DMS 273 (cell line): ENCODE measurements at regions not wholly inside any gene's neighbourhood (a gene's known extent, or its start where the extent isn't known, plus 50 kb on each side); places are given as distances from the start of the nearest gene placed in this dataset.
A peak's percentile ranks its signal among the peaks of the same experiment; 100 is the strongest.
"Not testable (repeated sequence)": the region's sequence is repeated elsewhere in the genome, so short reads cannot be mapped to it uniquely, and the experiment has no call there.

Source experiments
- DNase-seq: peaks from one replicate; lab custom pipeline; 2025; ENCODE audit not compliant: unreplicated experiment; lab: John Stamatoyannopoulos, UW

- no peak for DNase-seq
Observed at GRCh38 chr2:13158466-13158865, 441.7 kb downstream of the TRIB2 start.

GRCh38 chr2:13180729-13181128 is 464.0 kb downstream of the TRIB2 start:
- DNase-seq, result no peak

GRCh38 chr2:13193075-13193474 is 476.3 kb downstream of the TRIB2 start:
- DNase-seq, result no peak

- DNase-seq, result peak; percentile 51
Observed at GRCh38 chr2:13193900-13194299, 477.2 kb downstream of the TRIB2 start.

- no peak for DNase-seq
Observed at GRCh38 chr2:13195270-13195669, 478.5 kb downstream of the TRIB2 start.

GRCh38 chr2:13197248-13197647 is 480.5 kb downstream of the TRIB2 start:
- no peak for DNase-seq

- peak; percentile 1 for DNase-seq
Observed at GRCh38 chr2:13201924-13202323, 485.2 kb downstream of the TRIB2 start.

- DNase-seq, result no peak
Observed at GRCh38 chr2:13212115-13212514, 495.4 kb downstream of the TRIB2 start.

- no peak for DNase-seq
Observed at GRCh38 chr2:13218205-13218604, 501.5 kb downstream of the TRIB2 start.

GRCh38 chr2:13227578-13227977 is 510.8 kb downstream of the TRIB2 start:
- DNase-seq, result peak; percentile 49

- DNase-seq, result peak; percentile 2
Observed at GRCh38 chr2:13230221-13230620, 513.5 kb downstream of the TRIB2 start.

- no peak for DNase-seq
Observed at GRCh38 chr2:13240061-13240460, 523.3 kb downstream of the TRIB2 start.

GRCh38 chr2:13240789-13241487 is 524.2 kb downstream of the TRIB2 start:
- no peak for DNase-seq

GRCh38 chr2:13252615-13253014 is 535.9 kb downstream of the TRIB2 start:
- no peak for DNase-seq

- no peak for DNase-seq
Observed at GRCh38 chr2:13255485-13255884, 538.7 kb downstream of the TRIB2 start.

- no peak for DNase-seq
Observed at GRCh38 chr2:13260402-13260801, 543.7 kb downstream of the TRIB2 start.

GRCh38 chr2:13266166-13266565 is 549.4 kb downstream of the TRIB2 start:
- DNase-seq, result no peak

- no peak for DNase-seq
Observed at GRCh38 chr2:13284688-13285087, 568.0 kb downstream of the TRIB2 start.

GRCh38 chr2:13289310-13289709 is 572.6 kb downstream of the TRIB2 start:
- DNase-seq, result no peak

- DNase-seq, result not testable (repeated sequence)
Observed at GRCh38 chr2:13308478-13308805, 591.7 kb downstream of the TRIB2 start.

GRCh38 chr2:13308989-13309388 is 592.3 kb downstream of the TRIB2 start:
- DNase-seq, result no peak

GRCh38 chr2:13332060-13332459 is 615.3 kb downstream of the TRIB2 start:
- no peak for DNase-seq

- not testable (repeated sequence) for DNase-seq
Observed at GRCh38 chr2:13334071-13334470, 617.3 kb downstream of the TRIB2 start.
